ENCODE measurements at regions not wholly inside any gene's neighbourhood (a gene's known extent, or its start where the extent isn't known, plus 50 kb on each side); places are given as distances from the start of the nearest gene placed in this dataset.

DNA sequence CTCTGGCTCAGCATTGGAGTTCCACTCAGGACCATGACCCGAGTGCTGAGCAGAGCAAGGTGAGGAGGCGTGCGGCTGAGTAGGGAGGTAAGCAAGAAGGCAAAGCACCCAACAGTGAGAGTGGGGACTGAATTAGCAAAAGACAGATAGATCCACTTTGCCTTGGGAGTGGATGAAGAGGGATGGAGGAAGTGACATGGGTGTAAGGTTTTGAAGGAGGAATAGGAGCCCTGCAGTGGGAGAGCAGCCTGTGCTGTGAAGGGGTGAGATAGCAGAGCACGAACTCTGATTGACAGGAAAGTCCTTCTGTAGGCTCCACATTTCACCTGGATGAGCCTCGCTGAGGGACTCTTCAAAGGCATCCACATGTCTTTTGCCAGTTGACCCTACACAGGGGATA is 522.6 kb downstream of the NTRK3 start:
- H3K9me3 Mint-ChIP-seq, result peaks cover 2% of the 10 kb centered on the region
- Histone ChIP-seq H2AFZ (replicated peaks) (no peak overlapping the region), H3K9ac (no peak overlapping the region), H3K4me1 (no peaks in the 10 kb centered on the region), H3K27ac (no peak overlapping the region), H3K4me2 (no peak overlapping the region), H3F3A (ENCODE audit: low read depth) (no peaks in the 10 kb centered on the region), H3K4me3 (no peak overlapping the region), H3K36me3 (no peaks in the 10 kb centered on the region), H3K9me3 (ENCODE audit: low read depth) (no peaks in the 10 kb centered on the region), H3K79me2 (ENCODE audit: low read depth) (no peaks in the 10 kb centered on the region), H4K20me1 (ENCODE audit: low read depth) (no peaks in the 10 kb centered on the region), H3K27me3 (no peaks in the 10 kb centered on the region)
- no peak overlapping the region for H3K4me3 Mint-ChIP-seq
- TF ChIP-seq, protein P1, sequence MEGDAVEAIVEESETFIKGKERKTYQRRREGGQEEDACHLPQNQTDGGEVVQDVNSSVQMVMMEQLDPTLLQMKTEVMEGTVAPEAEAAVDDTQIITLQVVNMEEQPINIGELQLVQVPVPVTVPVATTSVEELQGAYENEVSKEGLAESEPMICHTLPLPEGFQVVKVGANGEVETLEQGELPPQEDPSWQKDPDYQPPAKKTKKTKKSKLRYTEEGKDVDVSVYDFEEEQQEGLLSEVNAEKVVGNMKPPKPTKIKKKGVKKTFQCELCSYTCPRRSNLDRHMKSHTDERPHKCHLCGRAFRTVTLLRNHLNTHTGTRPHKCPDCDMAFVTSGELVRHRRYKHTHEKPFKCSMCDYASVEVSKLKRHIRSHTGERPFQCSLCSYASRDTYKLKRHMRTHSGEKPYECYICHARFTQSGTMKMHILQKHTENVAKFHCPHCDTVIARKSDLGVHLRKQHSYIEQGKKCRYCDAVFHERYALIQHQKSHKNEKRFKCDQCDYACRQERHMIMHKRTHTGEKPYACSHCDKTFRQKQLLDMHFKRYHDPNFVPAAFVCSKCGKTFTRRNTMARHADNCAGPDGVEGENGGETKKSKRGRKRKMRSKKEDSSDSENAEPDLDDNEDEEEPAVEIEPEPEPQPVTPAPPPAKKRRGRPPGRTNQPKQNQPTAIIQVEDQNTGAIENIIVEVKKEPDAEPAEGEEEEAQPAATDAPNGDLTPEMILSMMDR (IDR thresholded peaks at IDR 0.05), result no peak
- no peak overlapping the region for H3K27ac Mint-ChIP-seq
- peaks cover 5% of the 10 kb centered on the region for H3K27me3 Mint-ChIP-seq (ENCODE audit: insufficient read depth, low read depth)
- H3K36me3 Mint-ChIP-seq, result no peaks in the 10 kb centered on the region
- no peak for DNase-seq (ENCODE audit: low spot score)
- H3K4me1 Mint-ChIP-seq, result peaks cover 44% of the 10 kb centered on the region

DNA sequence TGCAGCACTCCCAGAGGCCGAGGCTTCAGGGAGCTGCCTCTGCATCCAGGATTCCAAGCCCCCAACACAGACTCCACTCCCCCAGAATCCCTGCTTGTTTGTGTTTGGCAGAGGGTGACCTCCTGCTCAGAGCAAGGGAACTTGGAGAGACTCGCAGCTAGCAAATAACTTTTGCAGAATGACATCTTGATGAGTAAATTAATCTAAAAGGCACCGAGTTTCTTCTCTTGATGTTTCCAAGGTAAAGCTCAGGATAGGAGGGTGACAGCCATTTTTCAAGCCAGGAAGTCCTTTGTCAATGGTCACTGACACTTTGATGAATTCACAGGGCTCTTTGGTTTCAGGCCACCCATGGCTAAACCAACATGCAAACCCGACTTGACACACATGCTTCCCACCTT is 523.0 kb downstream of the NTRK3 start:
- no peak overlapping the region for H3K27ac Mint-ChIP-seq
- H3K4me1 Mint-ChIP-seq, result peaks cover 44% of the 10 kb centered on the region
- no peak overlapping the region for H3K4me3 Mint-ChIP-seq
- H3K27me3 Mint-ChIP-seq (ENCODE audit: insufficient read depth, low read depth), result peaks cover 7% of the 10 kb centered on the region
- Histone ChIP-seq H3K4me1 (no peaks in the 10 kb centered on the region), H3K36me3 (no peaks in the 10 kb centered on the region), H3K9ac (no peak overlapping the region), H3K27me3 (no peaks in the 10 kb centered on the region), H3F3A (ENCODE audit: low read depth) (no peaks in the 10 kb centered on the region), H3K4me2 (no peak overlapping the region), H3K27ac (no peak overlapping the region), H3K4me3 (no peak overlapping the region), H4K20me1 (ENCODE audit: low read depth) (no peaks in the 10 kb centered on the region), H3K79me2 (ENCODE audit: low read depth) (no peaks in the 10 kb centered on the region), H3K9me3 (ENCODE audit: low read depth) (no peaks in the 10 kb centered on the region), H2AFZ (replicated peaks) (no peak overlapping the region)
- no peak for TF ChIP-seq EZH2phosphoT487 (IDR thresholded peaks at IDR 0.05)
- TF ChIP-seq, protein P1 (IDR thresholded peaks at IDR 0.05), result no peak
- no peak for TF ChIP-seq EZH2 (IDR thresholded peaks at IDR 0.05)
- no peaks in the 10 kb centered on the region for H3K36me3 Mint-ChIP-seq
- H3K9me3 Mint-ChIP-seq, result peaks cover 2% of the 10 kb centered on the region
- DNase-seq (ENCODE audit: low spot score), result no peak

DNA sequence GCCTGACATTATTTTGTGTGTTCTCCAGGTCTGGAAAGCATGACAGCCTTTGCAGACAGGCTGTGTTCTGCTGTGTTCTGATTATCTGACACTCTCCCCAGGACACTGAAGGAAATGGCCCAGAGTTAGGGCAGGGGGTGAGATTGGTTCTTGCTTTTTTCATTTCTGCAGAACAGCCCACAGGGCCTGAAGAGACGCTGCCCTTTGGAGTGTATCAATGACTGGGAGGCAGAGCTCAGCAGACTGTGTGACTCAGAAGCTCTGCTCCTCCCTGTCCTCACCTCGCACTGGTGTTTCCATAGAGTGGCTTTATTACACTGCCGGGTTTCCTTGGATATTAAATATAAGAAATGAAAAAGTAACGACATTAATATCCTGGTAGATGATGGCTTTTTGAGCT is 523.6 kb downstream of the NTRK3 start:
- Mint-ChIP-seq H3K4me1 (peaks cover 44% of the 10 kb centered on the region), H3K27ac (no peak overlapping the region), H3K9me3 (peaks cover 2% of the 10 kb centered on the region), H3K4me3 (no peak overlapping the region), H3K36me3 (no peaks in the 10 kb centered on the region), H3K27me3 (ENCODE audit: insufficient read depth, low read depth) (peaks cover 8% of the 10 kb centered on the region)
- Histone ChIP-seq H2AFZ (replicated peaks) (peak overlapping the region; percentile 42), H4K20me1 (ENCODE audit: low read depth) (no peaks in the 10 kb centered on the region), H3F3A (ENCODE audit: low read depth) (no peaks in the 10 kb centered on the region), H3K9ac (no peak overlapping the region), H3K27me3 (no peaks in the 10 kb centered on the region), H3K36me3 (no peaks in the 10 kb centered on the region), H3K4me1 (no peaks in the 10 kb centered on the region), H3K9me3 (ENCODE audit: low read depth) (no peaks in the 10 kb centered on the region), H3K4me3 (no peak overlapping the region), H3K27ac (no peak overlapping the region), H3K79me2 (ENCODE audit: low read depth) (no peaks in the 10 kb centered on the region), H3K4me2 (no peak overlapping the region)
- DNase-seq (ENCODE audit: low spot score), result no peak
- no peak for TF ChIP-seq EZH2phosphoT487 (IDR thresholded peaks at IDR 0.05)
- no peak for TF ChIP-seq EZH2 (IDR thresholded peaks at IDR 0.05)
- TF ChIP-seq, protein P1 (IDR thresholded peaks at IDR 0.05), result no peak

DNA sequence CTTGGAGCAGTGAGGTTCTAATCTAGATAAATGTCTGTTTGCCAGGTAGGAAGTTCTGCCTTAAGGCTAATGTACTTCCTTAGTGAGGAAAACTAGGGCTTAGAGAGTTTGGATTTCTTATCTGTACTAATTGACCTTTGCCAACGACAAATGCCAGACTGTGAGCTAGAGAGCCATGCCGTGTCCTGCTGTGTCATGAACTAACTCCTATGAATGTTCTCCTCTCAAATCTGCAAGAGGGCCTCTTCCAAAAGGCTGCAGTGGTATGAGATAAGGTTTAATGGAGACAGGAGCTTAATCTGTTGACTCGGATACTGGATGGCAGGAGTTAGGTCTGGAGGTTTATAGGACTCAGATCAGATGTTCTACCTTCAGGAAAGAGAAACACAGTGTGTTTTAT is 524.9 kb downstream of the NTRK3 start:
- H3F3A ChIP-seq (ENCODE audit: low read depth), result no peaks in the 10 kb centered on the region
- H3K27me3 ChIP-seq, result no peaks in the 10 kb centered on the region
- H3K9ac ChIP-seq, result no peak overlapping the region
- no peaks in the 10 kb centered on the region for H3K79me2 ChIP-seq (ENCODE audit: low read depth)
- H2AFZ ChIP-seq (replicated peaks), result no peak overlapping the region
- Mint-ChIP-seq H3K9me3 (no peaks in the 10 kb centered on the region), H3K4me1 (peaks cover 49% of the 10 kb centered on the region), H3K27ac (no peak overlapping the region), H3K27me3 (ENCODE audit: insufficient read depth, low read depth) (peaks cover 6% of the 10 kb centered on the region), H3K36me3 (no peaks in the 10 kb centered on the region), H3K4me3 (no peak overlapping the region)
- TF ChIP-seq, protein P1 (IDR thresholded peaks at IDR 0.05), result no peak
- no peak for TF ChIP-seq EZH2 (IDR thresholded peaks at IDR 0.05)
- TF ChIP-seq EZH2phosphoT487 (IDR thresholded peaks at IDR 0.05), result no peak
- H3K27ac ChIP-seq, result no peak overlapping the region
- H3K4me2 ChIP-seq, result no peak overlapping the region
- no peaks in the 10 kb centered on the region for H3K36me3 ChIP-seq
- no peak for DNase-seq (ENCODE audit: low spot score)
- no peaks in the 10 kb centered on the region for H4K20me1 ChIP-seq (ENCODE audit: low read depth)
- H3K4me1 ChIP-seq, result no peaks in the 10 kb centered on the region
- H3K9me3 ChIP-seq (ENCODE audit: low read depth), result no peaks in the 10 kb centered on the region
- no peak overlapping the region for H3K4me3 ChIP-seq

Measured in neural progenitor cell (in vitro differentiated cells).